Lower lobe of right lung (tissue), 2 donors: ENCODE measurements at regions not wholly inside any gene's neighbourhood (a gene's known extent, or its start where the extent isn't known, plus 50 kb on each side); places are given as distances from the start of the nearest gene placed in this dataset.

Source experiments
- ATAC-seq, 2 donors: fragments of 200-7000 bp; cut with Tn5 transposase; one replicate each; pipeline ENCODE4 v1.9.1; 2020 to 2022; ENCODE audit warnings: mild to moderate bottlenecking in 2 of 2, moderate library complexity in 2 of 2
- DNase-seq: peaks from one replicate; pipeline ENCODE4 v3.0.0-alpha.2; 2020
- H3K27ac ChIP-seq: fragments of 200-600 bp; one replicate; pipeline ENCODE4 v1.8.0; 2022
- H3K27me3 ChIP-seq: fragments of 200-600 bp; one replicate; pipeline ENCODE4 v1.8.0; 2022; ENCODE audit warnings: low read depth
- H3K36me3 ChIP-seq: fragments of 200-600 bp; one replicate; pipeline ENCODE4 v1.8.0; 2022; ENCODE audit warnings: mild to moderate bottlenecking
- H3K4me1 ChIP-seq: fragments of 200-600 bp; one replicate; pipeline ENCODE4 v1.8.0; 2022
- H3K4me3 ChIP-seq: fragments of 200-600 bp; one replicate; pipeline ENCODE4 v1.8.0; 2022; ENCODE audit warnings: mild to moderate bottlenecking
- H3K9me3 ChIP-seq: fragments of 200-600 bp; one replicate; pipeline ENCODE4 v1.8.0; 2022
- CTCF ChIP-seq: fragments of 200-600 bp; IDR thresholded peaks from one replicate; pipeline ENCODE4 v1.8.0; 2022; ENCODE audit warnings: antibody characterized with exemption, mild to moderate bottlenecking
- intact Hi-C: fragments of 100-400 bp; cut with DNase I; formaldehyde crosslinking; loops from one replicate; pipeline ENCODE4 v1.11.0; 2022
- donor health status: DM: no; HTN: yes; CAD: no; lungs with severe emphysema.

GRCh38 chr13:80708791-80709190, 367.9 kb upstream of the SPRY2 start:
- no peak for TF ChIP-seq CTCF
- no peaks in the 10 kb centered on the region for H3K36me3 ChIP-seq
- no peaks in the 10 kb centered on the region for H3K27me3 ChIP-seq
- no peak overlapping the region for H3K4me3 ChIP-seq
- H3K9me3 ChIP-seq: no peaks in the 10 kb centered on the region
- intact Hi-C loops: no loop called here
- H3K4me1 ChIP-seq: no peaks in the 10 kb centered on the region
- ATAC-seq: no peak
- H3K27ac ChIP-seq: no peak overlapping the region
- DNase-seq: no peak

- H3K4me1 ChIP-seq: no peaks in the 10 kb centered on the region
- no peak for DNase-seq
- H3K9me3 ChIP-seq: no peaks in the 10 kb centered on the region
- no peak for TF ChIP-seq CTCF
- no peaks in the 10 kb centered on the region for H3K36me3 ChIP-seq
- intact Hi-C loops: no loop called here
- no peak overlapping the region for H3K4me3 ChIP-seq
- no peak overlapping the region for H3K27ac ChIP-seq
- no peaks in the 10 kb centered on the region for H3K27me3 ChIP-seq
- ATAC-seq: no peak
These were observed 366.4 kb upstream of the SPRY2 start for GRCh38 chr13:80707000-80707983.

- Histone ChIP-seq H3K9me3 (no peaks in the 10 kb centered on the region), H3K27ac (no peak overlapping the region), H3K4me1 (no peaks in the 10 kb centered on the region), H3K27me3 (no peaks in the 10 kb centered on the region), H3K4me3 (no peak overlapping the region), H3K36me3 (no peaks in the 10 kb centered on the region)
- no peak for ATAC-seq
- intact Hi-C loops: no loop called here
- TF ChIP-seq CTCF: no peak
- DNase-seq: no peak
These were observed 365.2 kb upstream of the SPRY2 start for GRCh38 chr13:80706164-80706471.

- Histone ChIP-seq H3K36me3 (no peaks in the 10 kb centered on the region), H3K4me1 (no peaks in the 10 kb centered on the region), H3K27me3 (no peaks in the 10 kb centered on the region), H3K4me3 (no peak overlapping the region), H3K9me3 (no peaks in the 10 kb centered on the region), H3K27ac (no peak overlapping the region)
- no peak for DNase-seq
- no peak for TF ChIP-seq CTCF
- peak in 1 of 2 donors; percentile 47 for ATAC-seq
- intact Hi-C loops: no loop called here
These were observed 364.6 kb upstream of the SPRY2 start for GRCh38 chr13:80705371-80706163.

- peak in 1 of 2 donors; percentile 35 for ATAC-seq
These were observed 363.4 kb upstream of the SPRY2 start for GRCh38 chr13:80704369-80704768.

More at GRCh38 chr13:80704369-80704768, 363.4 kb upstream of the SPRY2 start:
- TF ChIP-seq CTCF: no peak
- Histone ChIP-seq H3K9me3 (no peaks in the 10 kb centered on the region), H3K4me1 (no peaks in the 10 kb centered on the region), H3K4me3 (no peak overlapping the region), H3K27me3 (no peaks in the 10 kb centered on the region), H3K36me3 (no peaks in the 10 kb centered on the region), H3K27ac (no peak overlapping the region)
- no peak for DNase-seq
- intact Hi-C loops: no loop called here
